Neural cell (in vitro differentiated cells): ENCODE measurements at regions not wholly inside any gene's neighbourhood (a gene's known extent, or its start where the extent isn't known, plus 50 kb on each side); places are given as distances from the start of the nearest gene placed in this dataset.

Experiments
- H2AFZ ChIP-seq: fragments of 200-600, 300-800 bp; sonication (generic), shearing (Covaris generic); 2 replicates; pipeline ENCODE4 v1.6.0; 2014; ENCODE audit warnings: low read depth, mild to moderate bottlenecking, antibody characterized with exemption, low read length, moderate library complexity
- H3F3A ChIP-seq: fragments of 200-600 bp; shearing (Covaris generic); 2 replicates; pipeline ENCODE4 v1.6.1; 2016; ENCODE audit warnings: mild to moderate bottlenecking, moderate library complexity, mixed read lengths, antibody characterized with exemption, low read length; ENCODE audit not compliant: insufficient read depth, poor library complexity, severe bottlenecking
- H3K27ac ChIP-seq: fragments of 200-600, 300-800 bp; sonication (generic), shearing (Covaris generic); 2 replicates; pipeline ENCODE4 v1.5.1; 2014; ENCODE audit warnings: mild to moderate bottlenecking, low read length, moderate library complexity
- H3K27me3 ChIP-seq: fragments of 300-800, 200-600 bp; sonication (generic), shearing (Covaris generic); 2 replicates; pipeline ENCODE4 v1.6.0; 2014; ENCODE audit warnings: mild to moderate bottlenecking, low read depth, low read length, moderate library complexity; ENCODE audit not compliant: insufficient read depth
- H3K36me3 ChIP-seq: fragments of 300-800, 200-600 bp; sonication (generic), shearing (Covaris generic); 2 replicates; pipeline ENCODE4 v1.5.1; 2014; ENCODE audit warnings: mild to moderate bottlenecking, antibody characterized with exemption, low read length, moderate library complexity; ENCODE audit not compliant: insufficient read depth
- H3K4me2 ChIP-seq: fragments of 300-800, 200-600 bp; sonication (generic), shearing (Covaris generic); 2 replicates; pipeline ENCODE4 v1.6.0; 2014; ENCODE audit warnings: mild to moderate bottlenecking, low read length
- H3K4me3 ChIP-seq: fragments of 300-800, 200-600 bp; sonication (generic), shearing (Covaris generic); 2 replicates; pipeline ENCODE4 v1.5.1; 2014; ENCODE audit warnings: mild to moderate bottlenecking, low read length, moderate library complexity
- H3K79me2 ChIP-seq: fragments of 200-600 bp; shearing (Covaris generic); replicated peaks from 2 replicates; pipeline ENCODE4 v1.6.0; 2014; ENCODE audit warnings: mild to moderate bottlenecking, low read length, moderate library complexity; ENCODE audit not compliant: insufficient read depth
- H3K9ac ChIP-seq: fragments of 300-800, 200-600 bp; sonication (generic), shearing (Covaris generic); 2 replicates; pipeline ENCODE4 v1.6.1; 2016; ENCODE audit warnings: mild to moderate bottlenecking, low read length, mixed read lengths
- H3K9me2 ChIP-seq: fragments of 200-600 bp; shearing (Covaris generic); 2 replicates; pipeline ENCODE4 v1.6.1; 2016; ENCODE audit warnings: mild to moderate bottlenecking, low read length, mixed read lengths; ENCODE audit not compliant: insufficient read depth
- H3K9me3 ChIP-seq: fragments of 200-600, 300-800 bp; sonication (generic), shearing (Covaris generic); 2 replicates; pipeline ENCODE4 v1.6.1; 2016; ENCODE audit warnings: mild to moderate bottlenecking, mixed run types, low read length, moderate library complexity, mixed read lengths
- H4K20me1 ChIP-seq: fragments of 200-600 bp; shearing (Covaris generic); 2 replicates; pipeline ENCODE4 v1.6.1; 2016; ENCODE audit warnings: mild to moderate bottlenecking, mixed run types; ENCODE audit not compliant: insufficient read depth
- EP300 ChIP-seq: fragments of 450-650 bp; conservative IDR thresholded peaks from 2 replicates; pipeline ENCODE4 v1.6.1; 2014; ENCODE audit warnings: antibody characterized with exemption, mild to moderate bottlenecking, moderate library complexity; ENCODE audit not compliant: poor library complexity, severe bottlenecking
- EZH2 ChIP-seq: fragments of 200-600, 300-800 bp; shearing (Covaris generic), sonication (generic); IDR thresholded peaks from 2 replicates; pipeline ENCODE4 v1.6.1; 2014; ENCODE audit warnings: antibody characterized with exemption, low read length, borderline replicate concordance, mild to moderate bottlenecking; ENCODE audit not compliant: insufficient read depth, poor library complexity, severe bottlenecking
- MXI1 ChIP-seq: fragments of 450-650 bp; conservative IDR thresholded peaks from 2 replicates; pipeline ENCODE4 v1.6.1; 2014; ENCODE audit warnings: antibody characterized with exemption, mild to moderate bottlenecking; ENCODE audit not compliant: poor library complexity, severe bottlenecking
- POLR2AphosphoS5 ChIP-seq: IDR thresholded peaks from 2 replicates; pipeline ENCODE4 v1.6.1; 2012
- RAD21 ChIP-seq: fragments of 450-650 bp; conservative IDR thresholded peaks from 2 replicates; pipeline ENCODE4 v1.6.1; 2014; ENCODE audit warnings: antibody characterized with exemption, mild to moderate bottlenecking, moderate library complexity
- SMC3 ChIP-seq: fragments of 450-650 bp; conservative IDR thresholded peaks from 2 replicates; pipeline ENCODE4 v1.6.1; 2014; ENCODE audit warnings: antibody characterized with exemption, mild to moderate bottlenecking, moderate library complexity; ENCODE audit not compliant: poor library complexity
- TAF1 ChIP-seq: IDR thresholded peaks from 2 replicates; pipeline ENCODE4 v1.6.1; 2012; ENCODE audit warnings: low read depth
- TF ChIP-seq, protein P1 (sequence below): fragments of 450-650 bp; IDR thresholded peaks from 2 replicates; pipeline ENCODE4 v1.5.1; 2014; ENCODE audit warnings: antibody characterized with exemption, mild to moderate bottlenecking, moderate library complexity; ENCODE audit not compliant: poor library complexity, severe bottlenecking
- TF ChIP-seq, protein P2 (sequence below): IDR thresholded peaks from 2 replicates; pipeline ENCODE4 v1.6.1; 2012; ENCODE audit warnings: borderline replicate concordance

DNA sequence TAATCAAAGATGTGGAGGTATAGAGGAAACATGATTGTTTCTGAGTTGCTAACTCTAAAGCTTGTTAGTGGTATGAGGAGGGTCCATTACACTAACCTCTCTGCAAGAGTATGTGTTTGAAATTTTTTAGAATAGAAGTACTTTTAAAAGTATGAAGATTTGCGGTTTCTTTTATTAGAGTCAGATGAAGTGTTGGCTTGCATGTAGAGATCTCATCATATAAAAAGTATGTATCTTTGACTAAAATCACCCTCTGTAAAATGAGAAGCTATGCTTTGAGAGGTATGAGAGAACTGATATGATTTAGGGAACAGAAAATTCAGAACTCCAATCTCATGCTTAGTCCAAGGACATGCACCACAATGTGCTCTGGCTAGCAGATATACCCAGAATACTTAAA lies 140.4 kb upstream of the MBNL1 start:
- H3F3A ChIP-seq = no peaks in the 10 kb centered on the region
- H3K4me3 ChIP-seq = no peak overlapping the region
- H3K9me2 ChIP-seq = no peaks in the 10 kb centered on the region
- no peak overlapping the region for H3K9ac ChIP-seq
- no peak overlapping the region for H2AFZ ChIP-seq
- H3K9me3 ChIP-seq = no peaks in the 10 kb centered on the region
- H3K27me3 ChIP-seq = no peaks in the 10 kb centered on the region
- no peaks in the 10 kb centered on the region for H3K79me2 ChIP-seq
- H3K36me3 ChIP-seq = no peaks in the 10 kb centered on the region
- no peak overlapping the region for H3K27ac ChIP-seq
- H4K20me1 ChIP-seq = no peaks in the 10 kb centered on the region
- no peak for TF ChIP-seq RAD21
- no peak for TF ChIP-seq EP300
- TF ChIP-seq SMC3 = no peak
- no peak overlapping the region for H3K4me2 ChIP-seq

DNA sequence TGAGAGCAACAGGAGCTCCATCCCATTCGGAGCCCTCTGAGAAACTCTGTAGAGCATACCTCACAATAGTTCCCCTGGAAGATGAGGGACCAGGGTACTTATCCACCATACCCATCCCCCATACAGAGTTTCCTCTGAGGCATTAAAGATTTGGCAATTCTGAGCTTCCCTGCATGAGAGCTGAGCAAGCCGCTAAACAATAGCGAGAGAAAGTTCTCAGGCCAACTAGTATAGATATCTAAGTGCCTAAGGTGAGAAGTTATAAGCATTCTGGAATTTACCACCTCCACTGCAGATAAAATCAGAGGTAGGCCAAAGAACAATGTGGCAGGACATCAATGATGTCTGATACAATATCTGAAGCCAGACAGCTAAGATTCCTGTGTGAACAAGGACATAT lies 129.1 kb upstream of the MBNL1 start:
- Histone ChIP-seq H3K79me2 (no peaks in the 10 kb centered on the region), H3K4me2 (no peak overlapping the region), H2AFZ (no peak overlapping the region)

More for the DNA sequence above, 129.1 kb upstream of the MBNL1 start:
- H3K27me3 ChIP-seq = no peaks in the 10 kb centered on the region
- H3K4me3 ChIP-seq = no peak overlapping the region
- no peak overlapping the region for H3K27ac ChIP-seq
- TF ChIP-seq POLR2AphosphoS5 = no peak
- TF ChIP-seq, protein P1, sequence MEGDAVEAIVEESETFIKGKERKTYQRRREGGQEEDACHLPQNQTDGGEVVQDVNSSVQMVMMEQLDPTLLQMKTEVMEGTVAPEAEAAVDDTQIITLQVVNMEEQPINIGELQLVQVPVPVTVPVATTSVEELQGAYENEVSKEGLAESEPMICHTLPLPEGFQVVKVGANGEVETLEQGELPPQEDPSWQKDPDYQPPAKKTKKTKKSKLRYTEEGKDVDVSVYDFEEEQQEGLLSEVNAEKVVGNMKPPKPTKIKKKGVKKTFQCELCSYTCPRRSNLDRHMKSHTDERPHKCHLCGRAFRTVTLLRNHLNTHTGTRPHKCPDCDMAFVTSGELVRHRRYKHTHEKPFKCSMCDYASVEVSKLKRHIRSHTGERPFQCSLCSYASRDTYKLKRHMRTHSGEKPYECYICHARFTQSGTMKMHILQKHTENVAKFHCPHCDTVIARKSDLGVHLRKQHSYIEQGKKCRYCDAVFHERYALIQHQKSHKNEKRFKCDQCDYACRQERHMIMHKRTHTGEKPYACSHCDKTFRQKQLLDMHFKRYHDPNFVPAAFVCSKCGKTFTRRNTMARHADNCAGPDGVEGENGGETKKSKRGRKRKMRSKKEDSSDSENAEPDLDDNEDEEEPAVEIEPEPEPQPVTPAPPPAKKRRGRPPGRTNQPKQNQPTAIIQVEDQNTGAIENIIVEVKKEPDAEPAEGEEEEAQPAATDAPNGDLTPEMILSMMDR = no peak
- no peak for TF ChIP-seq EP300
- no peak for TF ChIP-seq SMC3
- no peak for TF ChIP-seq MXI1
- no peak for TF ChIP-seq RAD21
- no peak for TF ChIP-seq TAF1
- TF ChIP-seq, protein P2, sequence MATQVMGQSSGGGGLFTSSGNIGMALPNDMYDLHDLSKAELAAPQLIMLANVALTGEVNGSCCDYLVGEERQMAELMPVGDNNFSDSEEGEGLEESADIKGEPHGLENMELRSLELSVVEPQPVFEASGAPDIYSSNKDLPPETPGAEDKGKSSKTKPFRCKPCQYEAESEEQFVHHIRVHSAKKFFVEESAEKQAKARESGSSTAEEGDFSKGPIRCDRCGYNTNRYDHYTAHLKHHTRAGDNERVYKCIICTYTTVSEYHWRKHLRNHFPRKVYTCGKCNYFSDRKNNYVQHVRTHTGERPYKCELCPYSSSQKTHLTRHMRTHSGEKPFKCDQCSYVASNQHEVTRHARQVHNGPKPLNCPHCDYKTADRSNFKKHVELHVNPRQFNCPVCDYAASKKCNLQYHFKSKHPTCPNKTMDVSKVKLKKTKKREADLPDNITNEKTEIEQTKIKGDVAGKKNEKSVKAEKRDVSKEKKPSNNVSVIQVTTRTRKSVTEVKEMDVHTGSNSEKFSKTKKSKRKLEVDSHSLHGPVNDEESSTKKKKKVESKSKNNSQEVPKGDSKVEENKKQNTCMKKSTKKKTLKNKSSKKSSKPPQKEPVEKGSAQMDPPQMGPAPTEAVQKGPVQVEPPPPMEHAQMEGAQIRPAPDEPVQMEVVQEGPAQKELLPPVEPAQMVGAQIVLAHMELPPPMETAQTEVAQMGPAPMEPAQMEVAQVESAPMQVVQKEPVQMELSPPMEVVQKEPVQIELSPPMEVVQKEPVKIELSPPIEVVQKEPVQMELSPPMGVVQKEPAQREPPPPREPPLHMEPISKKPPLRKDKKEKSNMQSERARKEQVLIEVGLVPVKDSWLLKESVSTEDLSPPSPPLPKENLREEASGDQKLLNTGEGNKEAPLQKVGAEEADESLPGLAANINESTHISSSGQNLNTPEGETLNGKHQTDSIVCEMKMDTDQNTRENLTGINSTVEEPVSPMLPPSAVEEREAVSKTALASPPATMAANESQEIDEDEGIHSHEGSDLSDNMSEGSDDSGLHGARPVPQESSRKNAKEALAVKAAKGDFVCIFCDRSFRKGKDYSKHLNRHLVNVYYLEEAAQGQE = no peak
- no peak for TF ChIP-seq EZH2
- no peaks in the 10 kb centered on the region for H4K20me1 ChIP-seq
- H3K9ac ChIP-seq = no peak overlapping the region
- no peaks in the 10 kb centered on the region for H3K9me2 ChIP-seq
- no peaks in the 10 kb centered on the region for H3F3A ChIP-seq
- H3K9me3 ChIP-seq = no peaks in the 10 kb centered on the region
- no peaks in the 10 kb centered on the region for H3K36me3 ChIP-seq
